ENCODE measurements at regions not wholly inside any gene's neighbourhood (a gene's known extent, or its start where the extent isn't known, plus 50 kb on each side); places are given as distances from the start of the nearest gene placed in this dataset.

- H3K27ac Mint-ChIP-seq, result no peak overlapping the region
- no peak for DNase-seq
Observed at GRCh38 chr3:5579139-5579602, 391.7 kb downstream of the EDEM1 start.

GRCh38 chr3:5579946-5580345 lies 392.4 kb downstream of the EDEM1 start:
- Histone ChIP-seq H3K4me3 (ENCODE audit: low read depth, low read length) (no peak overlapping the region), H3K36me3 (ENCODE audit: control insufficient read depth, insufficient read depth, low read length) (no peaks in the 10 kb centered on the region), H3K27ac (ENCODE audit: insufficient read depth, low read length, poor library complexity, severe bottlenecking) (no peak overlapping the region), H3K9me3 (ENCODE audit: control insufficient read depth in 2 of 2, low read length in 2 of 2) (no peaks in the 10 kb centered on the region), H3K27me3 (ENCODE audit: control insufficient read depth, insufficient read depth, low read length) (no peaks in the 10 kb centered on the region), H3K4me1 (ENCODE audit: control insufficient read depth, insufficient read depth, low read length, poor library complexity, severe bottlenecking) (no peaks in the 10 kb centered on the region)
- no peak overlapping the region for H3K4me3 Mint-ChIP-seq
- H3K27ac Mint-ChIP-seq, result no peak overlapping the region
- ATAC-seq (ENCODE audit: low read depth in 2 of 2), result no peak
- H3K4me1 Mint-ChIP-seq, result no peaks in the 10 kb centered on the region
- no peaks in the 10 kb centered on the region for H3K36me3 Mint-ChIP-seq
- no peaks in the 10 kb centered on the region for H3K27me3 Mint-ChIP-seq
- no peak for DNase-seq
- H3K9me3 Mint-ChIP-seq, result peaks cover 0 to 8% (median 4%) of the 10 kb centered on the region in 7 donors

More at GRCh38 chr3:5579139-5579602, 391.7 kb downstream of the EDEM1 start:
- no peaks in the 10 kb centered on the region for H3K27me3 ChIP-seq (ENCODE audit: control insufficient read depth, insufficient read depth, low read length)
- H3K4me1 Mint-ChIP-seq, result no peaks in the 10 kb centered on the region
- peaks cover 0 to 8% (median 2%) of the 10 kb centered on the region in 7 donors for H3K9me3 Mint-ChIP-seq
- no peaks in the 10 kb centered on the region for H3K27me3 Mint-ChIP-seq
- no peaks in the 10 kb centered on the region for H3K36me3 ChIP-seq (ENCODE audit: control insufficient read depth, insufficient read depth, low read length)
- no peak overlapping the region for H3K27ac ChIP-seq (ENCODE audit: insufficient read depth, low read length, poor library complexity, severe bottlenecking)
- ATAC-seq (ENCODE audit: low read depth in 2 of 2), result no peak
- no peaks in the 10 kb centered on the region for H3K9me3 ChIP-seq (ENCODE audit: control insufficient read depth in 2 of 2, low read length in 2 of 2)
- H3K4me1 ChIP-seq (ENCODE audit: control insufficient read depth, insufficient read depth, low read length, poor library complexity, severe bottlenecking), result no peaks in the 10 kb centered on the region
- H3K4me3 Mint-ChIP-seq, result no peak overlapping the region
- no peaks in the 10 kb centered on the region for H3K36me3 Mint-ChIP-seq
- no peak overlapping the region for H3K4me3 ChIP-seq (ENCODE audit: low read depth, low read length)

GRCh38 chr3:5580826-5581225 lies 393.3 kb downstream of the EDEM1 start:
- H3K27ac Mint-ChIP-seq, result no peak overlapping the region
- H3K9me3 Mint-ChIP-seq, result peaks cover 0 to 6% (median 4%) of the 10 kb centered on the region in 7 donors
- no peak for ATAC-seq (ENCODE audit: low read depth in 2 of 2)
- Histone ChIP-seq H3K9me3 (ENCODE audit: control insufficient read depth in 2 of 2, low read length in 2 of 2) (no peaks in the 10 kb centered on the region), H3K36me3 (ENCODE audit: control insufficient read depth, insufficient read depth, low read length) (no peaks in the 10 kb centered on the region), H3K27me3 (ENCODE audit: control insufficient read depth, insufficient read depth, low read length) (no peaks in the 10 kb centered on the region), H3K27ac (ENCODE audit: insufficient read depth, low read length, poor library complexity, severe bottlenecking) (no peak overlapping the region), H3K4me1 (ENCODE audit: control insufficient read depth, insufficient read depth, low read length, poor library complexity, severe bottlenecking) (no peaks in the 10 kb centered on the region), H3K4me3 (ENCODE audit: low read depth, low read length) (no peak overlapping the region)
- H3K36me3 Mint-ChIP-seq, result no peaks in the 10 kb centered on the region
- no peaks in the 10 kb centered on the region for H3K4me1 Mint-ChIP-seq
- no peak overlapping the region for H3K4me3 Mint-ChIP-seq
- H3K27me3 Mint-ChIP-seq, result no peaks in the 10 kb centered on the region
- no peak for DNase-seq

GRCh38 chr3:5581743-5582142 lies 394.2 kb downstream of the EDEM1 start:
- Histone ChIP-seq H3K36me3 (ENCODE audit: control insufficient read depth, insufficient read depth, low read length) (no peaks in the 10 kb centered on the region), H3K27me3 (ENCODE audit: control insufficient read depth, insufficient read depth, low read length) (no peaks in the 10 kb centered on the region), H3K4me1 (ENCODE audit: control insufficient read depth, insufficient read depth, low read length, poor library complexity, severe bottlenecking) (no peaks in the 10 kb centered on the region), H3K27ac (ENCODE audit: insufficient read depth, low read length, poor library complexity, severe bottlenecking) (no peak overlapping the region), H3K9me3 (ENCODE audit: control insufficient read depth in 2 of 2, low read length in 2 of 2) (no peaks in the 10 kb centered on the region), H3K4me3 (ENCODE audit: low read depth, low read length) (no peak overlapping the region)
- Mint-ChIP-seq H3K27me3 (no peaks in the 10 kb centered on the region), H3K36me3 (no peaks in the 10 kb centered on the region), H3K27ac (no peak overlapping the region), H3K4me1 (no peaks in the 10 kb centered on the region), H3K4me3 (no peak overlapping the region), H3K9me3 (peaks cover 0 to 6% (median 4%) of the 10 kb centered on the region in 7 donors)
- DNase-seq, result no peak
- no peak for ATAC-seq (ENCODE audit: low read depth in 2 of 2)

GRCh38 chr3:5583920-5584319 lies 396.4 kb downstream of the EDEM1 start:
- no peak for DNase-seq
- no peaks in the 10 kb centered on the region for H3K27me3 Mint-ChIP-seq
- Histone ChIP-seq H3K4me1 (ENCODE audit: control insufficient read depth, insufficient read depth, low read length, poor library complexity, severe bottlenecking) (no peaks in the 10 kb centered on the region), H3K36me3 (ENCODE audit: control insufficient read depth, insufficient read depth, low read length) (no peaks in the 10 kb centered on the region), H3K27ac (ENCODE audit: insufficient read depth, low read length, poor library complexity, severe bottlenecking) (no peak overlapping the region), H3K4me3 (ENCODE audit: low read depth, low read length) (no peak overlapping the region), H3K27me3 (ENCODE audit: control insufficient read depth, insufficient read depth, low read length) (no peaks in the 10 kb centered on the region), H3K9me3 (ENCODE audit: control insufficient read depth in 2 of 2, low read length in 2 of 2) (no peaks in the 10 kb centered on the region)
- peaks cover 0 to 6% (median 3%) of the 10 kb centered on the region in 7 donors for H3K9me3 Mint-ChIP-seq
- no peak overlapping the region for H3K4me3 Mint-ChIP-seq
- H3K27ac Mint-ChIP-seq, result no peak overlapping the region
- no peak for ATAC-seq (ENCODE audit: low read depth in 2 of 2)
- H3K36me3 Mint-ChIP-seq, result no peaks in the 10 kb centered on the region
- no peaks in the 10 kb centered on the region for H3K4me1 Mint-ChIP-seq

- H3K27me3 Mint-ChIP-seq, result no peaks in the 10 kb centered on the region
- no peaks in the 10 kb centered on the region for H3K4me1 Mint-ChIP-seq
- DNase-seq (no peak), ATAC-seq (ENCODE audit: low read depth in 2 of 2) (no peak)
- no peak overlapping the region for H3K27ac Mint-ChIP-seq
- Histone ChIP-seq H3K27me3 (ENCODE audit: control insufficient read depth, insufficient read depth, low read length) (no peaks in the 10 kb centered on the region), H3K4me3 (ENCODE audit: low read depth, low read length) (no peak overlapping the region), H3K36me3 (ENCODE audit: control insufficient read depth, insufficient read depth, low read length) (no peaks in the 10 kb centered on the region), H3K4me1 (ENCODE audit: control insufficient read depth, insufficient read depth, low read length, poor library complexity, severe bottlenecking) (no peaks in the 10 kb centered on the region), H3K27ac (ENCODE audit: insufficient read depth, low read length, poor library complexity, severe bottlenecking) (no peak overlapping the region), H3K9me3 (ENCODE audit: control insufficient read depth in 2 of 2, low read length in 2 of 2) (no peaks in the 10 kb centered on the region)
- no peaks in the 10 kb centered on the region for H3K36me3 Mint-ChIP-seq
- H3K9me3 Mint-ChIP-seq, result peaks cover 0 to 8% (median 3%) of the 10 kb centered on the region in 7 donors
- H3K4me3 Mint-ChIP-seq, result no peak overlapping the region
Observed at GRCh38 chr3:5585085-5585484, 397.6 kb downstream of the EDEM1 start.

GRCh38 chr3:5606884-5607472 lies 419.5 kb downstream of the EDEM1 start:
- H3K27ac Mint-ChIP-seq, result no peak overlapping the region

GRCh38 chr3:5607581-5607980 lies 420.1 kb downstream of the EDEM1 start:
- DNase-seq, result no peak
- H3K36me3 Mint-ChIP-seq, result no peaks in the 10 kb centered on the region
- no peak overlapping the region for H3K4me3 Mint-ChIP-seq
- Histone ChIP-seq H3K27ac (ENCODE audit: insufficient read depth, low read length, poor library complexity, severe bottlenecking) (no peak overlapping the region), H3K4me1 (ENCODE audit: control insufficient read depth, insufficient read depth, low read length, poor library complexity, severe bottlenecking) (no peaks in the 10 kb centered on the region), H3K9me3 (ENCODE audit: control insufficient read depth in 2 of 2, low read length in 2 of 2) (no peaks in the 10 kb centered on the region), H3K27me3 (ENCODE audit: control insufficient read depth, insufficient read depth, low read length) (no peaks in the 10 kb centered on the region), H3K36me3 (ENCODE audit: control insufficient read depth, insufficient read depth, low read length) (no peaks in the 10 kb centered on the region), H3K4me3 (ENCODE audit: low read depth, low read length) (no peak overlapping the region)
- ATAC-seq (ENCODE audit: low read depth in 2 of 2), result no peak
- no peaks in the 10 kb centered on the region for H3K27me3 Mint-ChIP-seq
- H3K4me1 Mint-ChIP-seq, result no peaks in the 10 kb centered on the region
- H3K9me3 Mint-ChIP-seq, result peaks cover 0 to 30% (median 12%) of the 10 kb centered on the region in 7 donors
- no peak overlapping the region for H3K27ac Mint-ChIP-seq

More at GRCh38 chr3:5606884-5607472, 419.5 kb downstream of the EDEM1 start:
- Histone ChIP-seq H3K36me3 (ENCODE audit: control insufficient read depth, insufficient read depth, low read length) (no peaks in the 10 kb centered on the region), H3K4me1 (ENCODE audit: control insufficient read depth, insufficient read depth, low read length, poor library complexity, severe bottlenecking) (no peaks in the 10 kb centered on the region), H3K9me3 (ENCODE audit: control insufficient read depth in 2 of 2, low read length in 2 of 2) (no peaks in the 10 kb centered on the region), H3K27ac (ENCODE audit: insufficient read depth, low read length, poor library complexity, severe bottlenecking) (no peak overlapping the region), H3K27me3 (ENCODE audit: control insufficient read depth, insufficient read depth, low read length) (no peaks in the 10 kb centered on the region), H3K4me3 (ENCODE audit: low read depth, low read length) (no peak overlapping the region)
- DNase-seq (no peak), ATAC-seq (ENCODE audit: low read depth in 2 of 2) (no peak)
- no peak overlapping the region for H3K4me3 Mint-ChIP-seq
- H3K4me1 Mint-ChIP-seq, result no peaks in the 10 kb centered on the region
- H3K27me3 Mint-ChIP-seq, result no peaks in the 10 kb centered on the region
- peaks cover 1 to 33% (median 13%) of the 10 kb centered on the region in 7 donors for H3K9me3 Mint-ChIP-seq
- H3K36me3 Mint-ChIP-seq, result no peaks in the 10 kb centered on the region

Data from CD4-positive, CD25-positive, alpha-beta regulatory T cell (primary cell).